ENCODE measurements at regions not wholly inside any gene's neighbourhood (a gene's known extent, or its start where the extent isn't known, plus 50 kb on each side); places are given as distances from the start of the nearest gene placed in this dataset.
"Not testable (repeated sequence)": the region's sequence is repeated elsewhere in the genome, so short reads cannot be mapped to it uniquely, and the experiment has no call there.

GRCh38 chrX:77299549-77299948 lies 147.6 kb upstream of the FGF16 start:
- Mint-ChIP-seq H3K4me1 (ENCODE audit: low read depth) (no peaks in the 10 kb centered on the region), H3K27ac (no peak overlapping the region), H3K4me3 (ENCODE audit: low read depth) (no peak overlapping the region), H3K9me3 (ENCODE audit: low read depth) (peaks cover 33% of the 10 kb centered on the region), H3K36me3 (ENCODE audit: insufficient read depth) (no peaks in the 10 kb centered on the region), H3K27me3 (no peaks in the 10 kb centered on the region)
- TF ChIP-seq CTCF (IDR thresholded peaks at IDR 0.05; ENCODE audit: unreplicated experiment): no peak
- no peak for DNase-seq (ENCODE audit: low spot score, unreplicated experiment)

GRCh38 chrX:77342004-77342403 lies 105.2 kb upstream of the FGF16 start:
- DNase-seq (ENCODE audit: low spot score, unreplicated experiment): no peak

GRCh38 chrX:77346859-77347258 lies 100.3 kb upstream of the FGF16 start:
- H3K4me1 Mint-ChIP-seq (ENCODE audit: low read depth): no peaks in the 10 kb centered on the region

More at GRCh38 chrX:77342004-77342403, 105.2 kb upstream of the FGF16 start:
- Mint-ChIP-seq H3K9me3 (ENCODE audit: low read depth) (peaks cover 9% of the 10 kb centered on the region), H3K27me3 (no peaks in the 10 kb centered on the region), H3K27ac (no peak overlapping the region), H3K4me1 (ENCODE audit: low read depth) (no peaks in the 10 kb centered on the region), H3K4me3 (ENCODE audit: low read depth) (no peak overlapping the region), H3K36me3 (ENCODE audit: insufficient read depth) (no peaks in the 10 kb centered on the region)
- TF ChIP-seq CTCF (IDR thresholded peaks at IDR 0.05; ENCODE audit: unreplicated experiment): no peak

GRCh38 chrX:77347572-77347971 lies 99.6 kb upstream of the FGF16 start:
- no peak overlapping the region for H3K27ac Mint-ChIP-seq
- no peak overlapping the region for H3K4me3 Mint-ChIP-seq (ENCODE audit: low read depth)
- TF ChIP-seq CTCF (IDR thresholded peaks at IDR 0.05; ENCODE audit: unreplicated experiment): no peak

More at GRCh38 chrX:77346859-77347258, 100.3 kb upstream of the FGF16 start:
- no peaks in the 10 kb centered on the region for H3K36me3 Mint-ChIP-seq (ENCODE audit: insufficient read depth)
- H3K27me3 Mint-ChIP-seq: no peaks in the 10 kb centered on the region
- TF ChIP-seq CTCF (IDR thresholded peaks at IDR 0.05; ENCODE audit: unreplicated experiment): no peak
- no peak overlapping the region for H3K4me3 Mint-ChIP-seq (ENCODE audit: low read depth)
- peaks cover 21% of the 10 kb centered on the region for H3K9me3 Mint-ChIP-seq (ENCODE audit: low read depth)
- H3K27ac Mint-ChIP-seq: no peak overlapping the region
- DNase-seq (ENCODE audit: low spot score, unreplicated experiment): no peak

GRCh38 chrX:77389891-77390290 lies 57.3 kb upstream of the FGF16 start:
- Mint-ChIP-seq H3K4me1 (ENCODE audit: low read depth) (no peaks in the 10 kb centered on the region), H3K4me3 (ENCODE audit: low read depth) (no peak overlapping the region), H3K27ac (no peak overlapping the region), H3K36me3 (ENCODE audit: insufficient read depth) (no peaks in the 10 kb centered on the region), H3K9me3 (ENCODE audit: low read depth) (peaks cover 67% of the 10 kb centered on the region), H3K27me3 (no peaks in the 10 kb centered on the region)
- no peak for DNase-seq (ENCODE audit: low spot score, unreplicated experiment)
- TF ChIP-seq CTCF (IDR thresholded peaks at IDR 0.05; ENCODE audit: unreplicated experiment): no peak

More at GRCh38 chrX:77347572-77347971, 99.6 kb upstream of the FGF16 start:
- Mint-ChIP-seq H3K27me3 (no peaks in the 10 kb centered on the region), H3K4me1 (ENCODE audit: low read depth) (no peaks in the 10 kb centered on the region), H3K36me3 (ENCODE audit: insufficient read depth) (no peaks in the 10 kb centered on the region), H3K9me3 (ENCODE audit: low read depth) (peaks cover 25% of the 10 kb centered on the region)
- no peak for DNase-seq (ENCODE audit: low spot score, unreplicated experiment)

GRCh38 chrX:77390365-77390764 lies 56.8 kb upstream of the FGF16 start:
- not testable (repeated sequence) for H3K4me1 Mint-ChIP-seq (ENCODE audit: low read depth); H3K4me3 Mint-ChIP-seq (ENCODE audit: low read depth); DNase-seq (ENCODE audit: low spot score, unreplicated experiment); H3K27me3 Mint-ChIP-seq; H3K36me3 Mint-ChIP-seq (ENCODE audit: insufficient read depth); H3K27ac Mint-ChIP-seq
- H3K9me3 Mint-ChIP-seq (ENCODE audit: low read depth): peaks cover 67% of the 10 kb centered on the region
